ENCODE measurements at regions not wholly inside any gene's neighbourhood (a gene's known extent, or its start where the extent isn't known, plus 50 kb on each side); places are given as distances from the start of the nearest gene placed in this dataset.

GRCh38 chr1:175830500-175830899 lies 87.1 kb upstream of the TNR start:
- TF ChIP-seq CTCF (IDR thresholded peaks at IDR 0.05) (no peak), POLR2A (IDR thresholded peaks at IDR 0.05) (no peak)

All from prostate gland (tissue), 2 donors.